Activated T-cell treated with anti-CD3 and anti-CD28 coated beads for 48 hours (primary cell): ENCODE measurements at regions not wholly inside any gene's neighbourhood (a gene's known extent, or its start where the extent isn't known, plus 50 kb on each side); places are given as distances from the start of the nearest gene placed in this dataset.

Source experiments
- DNase-seq: peaks from one replicate; pipeline ENCODE4 v3.0.0-alpha.2; 2020; ENCODE audit warnings: low read depth

GRCh38 chr4:178275671-178276360, 833.6 kb upstream of the AGA start:
- DNase-seq: no peak

DNA sequence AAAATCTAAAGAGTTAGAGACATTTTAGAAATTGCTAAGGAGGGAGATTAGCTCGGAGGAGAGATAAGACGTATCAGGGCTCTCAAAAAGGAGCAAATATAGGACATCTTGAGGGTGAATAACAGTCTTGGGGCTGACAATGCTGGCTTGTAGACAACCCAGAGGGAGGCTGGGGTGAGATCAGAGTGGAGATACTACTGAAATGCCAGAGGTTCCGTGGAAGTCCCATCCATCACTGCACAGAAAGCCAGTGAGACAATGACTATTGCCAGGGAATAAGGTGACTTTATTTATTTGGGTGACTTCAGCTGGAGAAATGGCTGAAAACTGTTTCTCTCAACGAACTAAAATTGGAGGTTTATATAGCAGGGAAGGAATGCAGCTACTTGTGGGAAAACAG, 838.1 kb upstream of the AGA start:
- DNase-seq: no peak

DNA sequence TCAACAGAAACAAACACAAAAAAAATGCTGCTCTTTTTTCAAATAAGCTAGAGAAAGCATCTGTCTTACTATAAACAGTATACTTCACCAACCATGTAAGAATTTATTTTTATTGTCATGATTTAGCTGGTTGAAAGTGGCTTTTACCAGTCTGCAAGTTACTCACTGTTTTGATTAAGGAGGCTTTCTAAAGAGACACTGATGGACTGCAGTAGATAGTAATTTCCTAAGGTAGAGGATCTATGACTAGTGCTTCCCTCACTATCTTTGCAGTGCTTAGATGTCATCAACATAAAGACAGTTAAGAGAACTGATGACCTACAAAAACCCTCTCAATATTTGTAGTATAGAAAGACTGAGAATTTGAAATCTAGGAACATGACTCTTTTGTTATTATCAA, 846.2 kb upstream of the AGA start:
- DNase-seq: no peak

DNA sequence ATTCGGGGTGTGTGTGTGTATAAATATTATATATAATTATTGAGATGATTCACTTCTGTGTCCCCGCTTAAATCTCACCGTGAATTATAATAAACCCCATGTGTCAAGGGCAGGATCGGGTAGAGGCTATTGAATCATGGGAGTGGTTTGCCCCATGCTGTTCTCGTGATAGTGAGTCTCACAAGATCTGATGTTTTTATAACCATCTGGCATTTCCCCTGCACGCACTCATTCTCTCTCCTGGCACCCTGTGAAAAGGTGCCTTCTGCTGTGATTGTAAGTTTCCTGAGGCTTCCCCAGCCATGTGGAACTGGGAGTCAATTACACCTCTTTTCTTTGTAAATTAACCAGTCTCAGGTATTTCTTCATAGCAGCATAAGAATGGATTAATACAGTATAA, 851.4 kb upstream of the AGA start:
- DNase-seq: no peak

DNA sequence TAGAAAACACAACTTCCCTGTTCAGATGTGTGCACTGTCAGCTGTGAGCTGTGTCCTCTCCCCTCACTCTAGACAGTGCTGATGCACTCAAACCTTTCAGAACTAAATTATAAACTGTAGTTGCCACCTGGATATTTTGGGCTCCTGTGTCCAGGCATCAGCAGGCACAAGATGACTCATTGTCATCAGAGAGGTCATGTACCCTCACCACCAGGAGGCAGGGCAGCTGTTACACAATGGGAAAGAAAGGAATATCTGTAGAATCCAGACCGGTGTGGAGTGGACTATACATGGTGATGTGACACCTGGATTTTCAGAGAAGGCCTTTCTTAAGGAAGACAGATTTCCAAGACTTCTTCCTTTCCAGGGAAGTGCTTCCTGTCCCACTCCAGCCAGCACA, 854.4 kb upstream of the AGA start:
- DNase-seq: no peak

DNA sequence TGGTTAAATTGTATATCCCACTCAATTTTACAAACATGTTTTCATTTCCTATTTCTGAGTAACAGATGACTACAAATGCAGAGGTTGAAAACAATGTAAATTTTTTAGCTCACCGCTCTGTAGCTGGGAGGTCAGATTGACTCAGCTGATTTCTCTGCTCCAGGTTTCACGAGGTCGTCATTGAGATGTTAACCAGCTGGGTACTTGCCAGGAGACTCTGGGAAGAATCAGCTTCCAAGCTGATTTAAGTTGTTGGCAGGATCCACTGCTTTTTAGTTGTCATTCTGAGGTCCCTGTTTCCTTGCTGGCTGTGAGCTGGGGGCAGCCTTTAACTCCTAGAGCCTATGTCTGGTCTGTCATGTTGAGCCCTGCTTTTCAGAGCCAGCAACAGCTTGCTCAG, 864.3 kb upstream of the AGA start:
- DNase-seq: no peak

DNA sequence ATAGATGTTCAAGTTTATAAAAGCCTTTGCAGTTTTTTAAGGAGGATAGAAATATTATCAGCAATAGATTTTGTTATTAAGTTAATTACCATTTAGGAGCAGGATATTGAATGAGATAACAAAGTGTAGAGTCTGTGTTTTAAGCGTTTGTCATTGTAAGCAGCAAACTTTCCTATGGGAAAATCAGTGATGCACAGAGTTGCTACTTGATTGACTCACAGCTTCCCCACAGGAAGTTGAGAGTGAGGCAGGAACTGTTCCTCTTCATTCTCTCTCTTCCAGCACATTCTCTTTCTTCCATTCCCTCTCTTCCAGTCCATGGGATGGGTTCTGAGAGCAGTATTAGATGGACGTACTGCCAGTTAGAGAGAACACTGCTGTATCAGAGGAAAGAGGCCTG, 867.7 kb upstream of the AGA start:
- DNase-seq: no peak

DNA sequence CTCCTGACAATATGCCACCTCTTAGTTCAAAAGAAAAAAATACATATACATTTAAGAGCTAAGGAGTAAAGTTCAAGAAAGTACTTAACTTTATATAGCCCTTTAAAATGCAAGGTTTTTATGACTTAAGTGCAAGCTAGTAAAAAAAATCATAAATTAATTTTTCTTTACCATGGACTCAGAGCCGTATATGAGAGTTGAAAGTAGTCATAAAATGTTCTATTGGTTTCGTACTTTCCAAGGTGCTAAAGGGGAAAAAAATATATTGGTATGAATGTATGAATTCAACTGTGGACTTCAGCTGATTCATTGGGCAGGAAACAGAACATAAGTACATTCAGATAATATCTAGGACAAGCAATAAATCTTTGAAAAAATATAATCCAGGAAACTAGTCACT, 869.8 kb upstream of the AGA start:
- no peak for DNase-seq

DNA sequence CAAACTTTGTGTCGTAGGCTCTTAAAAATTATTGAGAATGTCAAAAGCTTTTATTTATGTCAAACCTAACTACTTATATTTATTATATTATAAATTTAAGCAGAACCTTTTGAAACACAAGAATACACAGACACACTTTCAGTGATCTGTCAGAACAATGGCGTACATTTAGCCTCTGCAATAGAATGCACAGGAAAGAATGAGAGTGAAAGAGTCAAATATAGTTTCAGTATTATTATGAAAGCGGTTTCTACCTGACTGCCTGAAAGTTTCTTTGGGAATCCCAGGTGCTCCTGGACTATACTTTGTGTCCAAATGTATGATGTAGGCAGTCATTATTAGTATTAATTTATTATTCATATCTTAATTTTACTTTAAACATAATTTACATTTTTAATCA, 872.0 kb upstream of the AGA start:
- DNase-seq: no peak

GRCh38 chr4:178316211-178316610, 874.0 kb upstream of the AGA start:
- DNase-seq: no peak

DNA sequence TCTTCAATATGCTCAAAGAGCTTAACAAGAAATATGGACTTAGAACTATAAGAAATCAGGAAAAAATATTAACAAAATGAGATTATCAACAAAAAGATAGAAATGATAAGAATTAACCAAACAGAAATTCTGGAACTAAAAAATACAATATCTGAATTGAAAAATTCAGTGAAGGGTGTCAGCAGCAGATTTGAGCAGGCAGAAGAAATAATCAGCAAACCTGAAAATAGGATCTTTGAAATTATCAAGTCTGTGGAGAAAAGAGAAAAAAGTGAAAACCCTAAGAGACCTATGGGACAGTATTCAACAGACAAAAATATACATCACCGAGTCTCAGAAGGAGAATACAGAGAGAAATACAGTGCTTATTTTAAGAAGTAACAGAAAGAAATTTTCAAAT, 877.8 kb upstream of the AGA start:
- no peak for DNase-seq

- no peak for DNase-seq
These were observed 880.4 kb upstream of the AGA start for GRCh38 chr4:178322524-178323183.

GRCh38 chr4:178329226-178329872, 887.1 kb upstream of the AGA start:
- no peak for DNase-seq

- no peak for DNase-seq
These were observed 891.1 kb upstream of the AGA start for GRCh38 chr4:178333355-178333754.

DNA sequence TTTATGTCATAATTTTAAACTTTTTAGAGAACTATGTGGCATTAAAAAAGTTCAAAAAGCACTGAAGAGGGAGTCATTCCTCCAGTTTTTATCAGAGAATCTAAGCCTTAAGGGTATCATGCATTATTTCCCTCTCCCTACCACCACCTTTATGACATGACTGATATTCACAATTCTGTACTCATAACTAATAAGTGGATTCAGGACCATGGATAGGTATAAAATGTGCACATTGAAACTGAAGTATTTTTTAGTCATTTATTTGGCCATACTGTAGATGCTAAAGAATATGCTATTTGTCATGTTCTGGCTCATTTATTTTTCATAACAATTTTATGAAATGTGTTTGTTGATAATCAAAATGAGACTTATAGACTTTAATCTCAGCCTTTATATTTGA, 897.5 kb upstream of the AGA start:
- DNase-seq: no peak

GRCh38 chr4:178340468-178340867, 898.2 kb upstream of the AGA start:
- DNase-seq: no peak

DNA sequence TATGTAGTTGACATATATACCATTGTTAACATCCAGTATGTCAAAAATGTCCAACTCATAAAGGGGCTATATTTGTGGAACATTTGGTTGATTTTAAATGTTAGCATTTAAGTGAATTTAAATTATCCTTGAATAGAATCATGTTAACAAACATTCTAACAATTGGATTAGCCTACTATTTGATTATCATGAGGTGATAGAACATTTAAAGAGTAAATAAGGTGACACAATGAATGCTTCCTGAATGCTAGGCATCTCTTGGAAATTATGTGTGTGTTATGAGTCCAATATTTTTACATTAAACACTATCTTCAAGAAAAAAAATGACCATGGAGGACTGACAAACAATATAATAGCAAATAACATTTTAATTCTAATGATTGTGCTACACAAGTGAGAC, 901.9 kb upstream of the AGA start:
- no peak for DNase-seq

DNA sequence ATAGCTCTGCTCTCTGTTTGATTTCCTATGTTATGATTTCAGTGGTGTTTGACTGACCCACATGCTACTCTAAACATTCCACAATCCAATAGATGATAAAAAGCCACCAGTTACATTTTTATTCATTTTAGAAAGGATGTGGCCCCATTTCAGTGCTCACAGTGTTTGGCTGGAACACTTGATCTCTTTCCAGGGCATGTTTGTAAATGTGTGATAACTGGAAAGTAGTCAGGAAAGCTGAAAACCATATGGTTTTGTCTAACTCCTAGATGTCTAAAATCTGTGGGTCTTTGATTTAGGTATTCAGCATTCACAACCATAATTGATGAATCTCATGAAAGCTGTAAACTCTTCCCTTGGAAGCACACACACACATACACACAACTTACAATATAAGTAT, 904.9 kb upstream of the AGA start:
- no peak for DNase-seq

- no peak for DNase-seq
These were observed 907.4 kb upstream of the AGA start for GRCh38 chr4:178349601-178350000.

- DNase-seq: no peak
These were observed 908.9 kb upstream of the AGA start for GRCh38 chr4:178351185-178351584.

DNA sequence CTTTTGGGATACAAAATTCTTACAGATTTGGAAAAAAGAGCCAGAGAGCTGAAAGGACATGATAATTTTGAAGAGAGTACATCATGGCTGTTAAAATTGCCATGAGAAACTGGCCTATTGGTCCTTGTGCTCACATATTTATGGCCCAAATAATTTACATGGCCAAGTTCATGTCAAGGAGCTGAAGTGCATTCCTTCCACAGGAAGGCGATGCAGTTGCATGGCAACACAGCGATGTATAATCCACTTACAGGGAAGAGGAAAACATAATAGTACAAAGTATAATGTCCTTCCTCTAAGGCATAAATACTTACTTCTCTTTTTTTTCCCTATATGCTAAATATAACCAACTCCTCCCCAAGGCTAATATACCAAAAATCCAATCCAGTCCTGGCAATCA, 914.5 kb upstream of the AGA start:
- no peak for DNase-seq

DNA sequence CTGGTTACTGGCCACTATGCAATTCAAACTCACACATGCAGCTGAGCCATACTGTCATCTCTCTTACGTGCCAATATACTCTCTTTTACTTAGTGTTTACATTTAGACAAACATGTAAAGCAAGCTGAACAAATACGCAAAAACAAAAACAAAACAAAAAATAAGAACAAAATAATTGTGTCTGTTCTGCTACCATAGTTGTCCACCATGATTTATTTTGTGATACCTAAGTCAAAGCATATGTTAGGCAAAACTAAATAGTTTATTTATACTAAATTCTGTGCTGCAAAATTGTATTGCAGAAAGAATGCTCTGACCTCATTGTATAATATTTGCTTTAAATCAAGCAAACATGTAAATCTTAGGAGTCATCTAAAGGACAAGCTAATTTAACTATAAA, 943.2 kb upstream of the AGA start:
- DNase-seq: no peak

DNA sequence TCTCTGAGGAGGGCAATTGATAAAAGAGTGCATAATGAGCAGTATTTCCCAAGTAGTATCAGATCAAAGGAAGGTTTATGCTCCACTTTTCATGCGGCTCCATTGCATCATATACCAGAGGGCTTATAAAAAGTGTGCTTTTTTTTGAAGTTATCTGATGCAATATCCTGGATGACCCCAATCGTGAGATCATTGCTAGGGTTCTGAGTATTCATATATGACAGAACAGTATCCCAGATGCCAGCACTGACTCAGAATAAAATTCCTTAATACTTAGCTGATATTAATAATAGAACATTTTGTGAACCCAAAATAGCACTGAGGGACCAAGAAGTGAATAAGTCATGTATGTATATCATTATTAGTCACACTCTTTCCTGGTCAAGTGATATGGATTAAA, 945.5 kb upstream of the AGA start:
- DNase-seq: no peak

DNA sequence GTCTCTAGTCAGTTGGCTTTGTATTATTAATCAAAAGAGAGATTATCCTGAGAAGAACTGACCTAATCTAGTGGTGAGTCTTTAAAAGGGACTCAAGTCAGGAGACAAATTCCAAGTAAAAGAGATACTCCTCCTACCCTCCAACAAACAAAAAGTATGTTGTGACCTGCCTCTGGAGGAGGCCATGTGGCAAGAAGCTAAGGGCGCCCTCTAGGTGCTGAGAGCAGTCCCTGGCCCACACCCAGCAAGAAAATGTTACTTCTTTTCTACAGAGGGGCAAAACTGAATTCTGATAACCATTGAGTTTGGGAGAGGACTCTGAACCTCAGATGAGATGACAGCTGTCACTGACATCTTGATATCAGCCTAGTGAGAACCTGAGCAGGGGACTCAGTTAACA, 953.6 kb upstream of the AGA start:
- DNase-seq: no peak
